NB4 (cell line): ENCODE measurements at regions not wholly inside any gene's neighbourhood (a gene's known extent, or its start where the extent isn't known, plus 50 kb on each side); places are given as distances from the start of the nearest gene placed in this dataset.
"Not testable (repeated sequence)": the region's sequence is repeated elsewhere in the genome, so short reads cannot be mapped to it uniquely, and the experiment has no call there.

Source experiments
- CTCF ChIP-seq: IDR thresholded peaks from one replicate; pipeline ENCODE4 v1.5.1; 2012; ENCODE audit warnings: low read depth, low read length
- MYC ChIP-seq: IDR thresholded peaks from 2 replicates; pipeline ENCODE4 v1.6.1; 2011; ENCODE audit warnings: low read depth, low read length
- POLR2A ChIP-seq: IDR thresholded peaks from 2 replicates; pipeline ENCODE4 v1.6.1; 2011; ENCODE audit warnings: mild to moderate bottlenecking; ENCODE audit not compliant: insufficient read length; ENCODE audit errors: extremely low read depth

- TF ChIP-seq CTCF, POLR2A, MYC: not testable (repeated sequence)
These were observed 1177.6 kb downstream of the STIM2 start for GRCh38 chr4:28038253-28038652.
